Liver (tissue), 8 donors: ENCODE measurements at regions not wholly inside any gene's neighbourhood (a gene's known extent, or its start where the extent isn't known, plus 50 kb on each side); places are given as distances from the start of the nearest gene placed in this dataset.

Experiments used
- DNase-seq: peaks from one replicate; pipeline ENCODE4 v3.0.0-alpha.2; 2017; ENCODE audit warnings: low spot score
- H3K27ac ChIP-seq, 2 donors: one replicate each; pipeline ENCODE4 v1.7.0; 2013; ENCODE audit warnings: inconsistent platforms in 2 of 2, low read length in 2 of 2, control low read depth in 1 of 2, low read depth in 1 of 2, mild to moderate bottlenecking in 1 of 2
- H3K27me3 ChIP-seq, 4 donors: one replicate each; pipeline versions ENCODE4 v1.6.1 to v1.7.0; 2013; ENCODE audit warnings: low read length in 3 of 4, inconsistent platforms in 1 of 4, mild to moderate bottlenecking in 1 of 4, moderate library complexity in 1 of 4; ENCODE audit not compliant: control insufficient read depth in 4 of 4, insufficient read depth in 4 of 4
- H3K36me3 ChIP-seq, 4 donors: one replicate each; pipeline versions ENCODE4 v1.6.1 to v1.7.0; 2013; ENCODE audit warnings: low read length in 3 of 4, mild to moderate bottlenecking in 3 of 4, low read depth in 1 of 4, moderate library complexity in 1 of 4; ENCODE audit not compliant: control insufficient read depth in 4 of 4, insufficient read depth in 3 of 4
- H3K4me1 ChIP-seq, 4 donors: one replicate each; pipeline versions ENCODE4 v1.6.1 to v1.7.0; 2013; ENCODE audit warnings: low read length in 3 of 4, mild to moderate bottlenecking in 3 of 4, moderate library complexity in 1 of 4; ENCODE audit not compliant: control insufficient read depth in 4 of 4, insufficient read depth in 4 of 4
- H3K4me3 ChIP-seq, 3 donors: one replicate each; pipeline versions ENCODE4 v1.6.1 to v1.7.0; 2013; ENCODE audit warnings: low read length in 3 of 3, control low read depth in 1 of 3, low read depth in 1 of 3, mild to moderate bottlenecking in 1 of 3
- H3K9ac ChIP-seq, 2 donors: one replicate each; pipeline ENCODE4 v1.7.0; 2013; ENCODE audit warnings: low read length in 2 of 2, mild to moderate bottlenecking in 2 of 2, moderate library complexity in 2 of 2, control low read depth in 1 of 2, low read depth in 1 of 2
- H3K9me3 ChIP-seq, 4 donors: one replicate each; pipeline versions ENCODE4 v1.6.1 to v1.7.0; 2013; ENCODE audit warnings: low read length in 3 of 4; ENCODE audit not compliant: control insufficient read depth in 4 of 4
- ATF3 ChIP-seq: IDR thresholded peaks from 2 replicates; pipeline ENCODE4 v1.6.1; 2016; ENCODE audit warnings: antibody characterized with exemption
- CTCF ChIP-seq: fragments of 150-350 bp; IDR thresholded peaks from 2 replicates; pipeline ENCODE4 v1.5.1; 2017; ENCODE audit warnings: improper control_type of control experiment, low read depth, low read length; ENCODE audit not compliant: missing input control
- EGR1 ChIP-seq, 2 donors: IDR thresholded peaks; 2 replicates each; pipeline ENCODE4 v1.6.1; 2016 to 2018; ENCODE audit warnings: antibody characterized with exemption in 2 of 2, low read depth in 2 of 2
- FOXA1 ChIP-seq: IDR thresholded peaks from 2 replicates; pipeline ENCODE4 v1.6.1; 2016; ENCODE audit warnings: antibody characterized with exemption
- FOXA2 ChIP-seq: IDR thresholded peaks from 2 replicates; pipeline ENCODE4 v1.6.1; 2016; ENCODE audit warnings: antibody characterized with exemption
- GABPA ChIP-seq, 2 donors: IDR thresholded peaks in 1 of 2; conservative IDR thresholded peaks in 1 of 2; 2 replicates each; pipeline ENCODE4 v1.6.1; 2016; ENCODE audit warnings: antibody characterized with exemption in 2 of 2, mild to moderate bottlenecking in 1 of 2, moderate library complexity in 1 of 2
- HNF4G ChIP-seq: IDR thresholded peaks from 2 replicates; pipeline ENCODE4 v1.6.1; 2016; ENCODE audit warnings: antibody characterized with exemption
- JUND ChIP-seq, 2 donors: IDR thresholded peaks; 2 replicates each; pipeline ENCODE4 v1.6.1; 2016; ENCODE audit warnings: antibody characterized with exemption in 2 of 2
- MAX ChIP-seq: IDR thresholded peaks from 2 replicates; pipeline ENCODE4 v1.6.1; 2016; ENCODE audit warnings: antibody characterized with exemption
- NR2F2 ChIP-seq: IDR thresholded peaks from 2 replicates; pipeline ENCODE4 v1.6.1; 2016; ENCODE audit warnings: antibody characterized with exemption
- RAD21 ChIP-seq, 2 donors: IDR thresholded peaks; 2 replicates each; pipeline ENCODE4 v1.6.1; 2016; ENCODE audit warnings: antibody characterized with exemption in 2 of 2, mild to moderate bottlenecking in 2 of 2
- REST ChIP-seq: IDR thresholded peaks from 2 replicates; pipeline ENCODE4 v1.6.1; 2016; ENCODE audit warnings: antibody characterized with exemption, mild to moderate bottlenecking
- RXRA ChIP-seq, 2 donors: IDR thresholded peaks; 2 replicates each; pipeline ENCODE4 v1.6.1; 2017 to 2018; ENCODE audit warnings: antibody characterized with exemption in 2 of 2, mild to moderate bottlenecking in 1 of 2
- SP1 ChIP-seq: IDR thresholded peaks from 2 replicates; pipeline ENCODE4 v1.6.1; 2018; ENCODE audit warnings: antibody characterized with exemption, mild to moderate bottlenecking
- TAF1 ChIP-seq: conservative IDR thresholded peaks from 2 replicates; pipeline ENCODE4 v1.6.1; 2016; ENCODE audit warnings: antibody characterized with exemption, mild to moderate bottlenecking
- ZBTB33 ChIP-seq: IDR thresholded peaks from 2 replicates; pipeline ENCODE4 v1.6.1; 2016; ENCODE audit warnings: antibody characterized with exemption
- WGBS: extraction: QIAGEN DNeasy Blood & Tissue Kit; methylation state at CpG from one replicate; pipeline ENCODE4 v1.1.7; 2013; 5-methylcytosine and 5-hydroxymethylcytosine counted together
- donor health status: healthy.
- donor health status: healthy.
- donor health status: healthy.
- donor health status: healthy.
- donor health status: healthy.

- no peak overlapping the region for H3K27ac ChIP-seq
- no peak overlapping the region for H3K4me3 ChIP-seq
- H3K9me3 ChIP-seq = no peaks in the 10 kb centered on the region
- no peak for DNase-seq
- H3K9ac ChIP-seq = no peak overlapping the region
- TF ChIP-seq RXRA (IDR thresholded peaks at IDR 0.05) = no peak
- no peaks in the 10 kb centered on the region for H3K36me3 ChIP-seq
- no peaks in the 10 kb centered on the region for H3K4me1 ChIP-seq
- 86% methylated on average over 8 of the region's 8 CpGs for WGBS
- H3K27me3 ChIP-seq = no peaks in the 10 kb centered on the region
Measured at GRCh38 chr13:53408306-53408705, 379.7 kb downstream of the OLFM4 start.

- no peaks in the 10 kb centered on the region for H3K4me1 ChIP-seq
- no peaks in the 10 kb centered on the region for H3K9me3 ChIP-seq
- no peak overlapping the region for H3K27ac ChIP-seq
- H3K27me3 ChIP-seq = no peaks in the 10 kb centered on the region
- 92% methylated on average over 24 of the region's 24 CpGs for WGBS
- no peaks in the 10 kb centered on the region for H3K36me3 ChIP-seq
- no peak overlapping the region for H3K4me3 ChIP-seq
- no peak for DNase-seq
- TF ChIP-seq GABPA (IDR thresholded peaks at IDR 0.05 in 1 of 2, conservative IDR thresholded peaks at IDR 0.05 in 1 of 2) = no peak
- no peak for TF ChIP-seq TAF1
- no peak for TF ChIP-seq RAD21 (IDR thresholded peaks at IDR 0.05)
- no peak for TF ChIP-seq REST
- no peak for TF ChIP-seq ZBTB33
- no peak for TF ChIP-seq JUND (IDR thresholded peaks at IDR 0.05)
- TF ChIP-seq FOXA2 = no peak
- TF ChIP-seq RXRA (IDR thresholded peaks at IDR 0.05) = no peak
- TF ChIP-seq EGR1 (IDR thresholded peaks at IDR 0.05; ENCODE audit: low read depth in 2 of 2) = no peak
- TF ChIP-seq NR2F2 = no peak
- TF ChIP-seq SP1 = no peak
- TF ChIP-seq FOXA1 = no peak
- TF ChIP-seq MAX = no peak
- no peak for TF ChIP-seq CTCF
- no peak for TF ChIP-seq HNF4G
- TF ChIP-seq ATF3 = no peak
- no peak overlapping the region for H3K9ac ChIP-seq
Measured at GRCh38 chr13:53408847-53409568, 380.4 kb downstream of the OLFM4 start.
